ENCODE measurements at regions not wholly inside any gene's neighbourhood (a gene's known extent, or its start where the extent isn't known, plus 50 kb on each side); places are given as distances from the start of the nearest gene placed in this dataset.
"Not testable (repeated sequence)": the region's sequence is repeated elsewhere in the genome, so short reads cannot be mapped to it uniquely, and the experiment has no call there.

- not testable (repeated sequence) for TF ChIP-seq CTCF, EZH2phosphoT487 (IDR thresholded peaks at IDR 0.05)
Measured at GRCh38 chr1:228622002-228622716, 113.1 kb upstream of the RHOU start.

Measured in neural progenitor cell (in vitro differentiated cells).